ENCODE measurements at regions not wholly inside any gene's neighbourhood (a gene's known extent, or its start where the extent isn't known, plus 50 kb on each side); places are given as distances from the start of the nearest gene placed in this dataset.

GRCh38 chr11:116576526-116576925 is 196.3 kb downstream of the BUD13 start:
- TF ChIP-seq POLR2A (IDR thresholded peaks at IDR 0.05), result no peak
- TF ChIP-seq EP300 (IDR thresholded peaks at IDR 0.05), result no peak
- TF ChIP-seq POLR2AphosphoS5 (IDR thresholded peaks at IDR 0.05), result no peak

Data from suprapubic skin (tissue), 4 donors.